ENCODE measurements at regions not wholly inside any gene's neighbourhood (a gene's known extent, or its start where the extent isn't known, plus 50 kb on each side); places are given as distances from the start of the nearest gene placed in this dataset.
"Not testable (repeated sequence)": the region's sequence is repeated elsewhere in the genome, so short reads cannot be mapped to it uniquely, and the experiment has no call there.

DNA sequence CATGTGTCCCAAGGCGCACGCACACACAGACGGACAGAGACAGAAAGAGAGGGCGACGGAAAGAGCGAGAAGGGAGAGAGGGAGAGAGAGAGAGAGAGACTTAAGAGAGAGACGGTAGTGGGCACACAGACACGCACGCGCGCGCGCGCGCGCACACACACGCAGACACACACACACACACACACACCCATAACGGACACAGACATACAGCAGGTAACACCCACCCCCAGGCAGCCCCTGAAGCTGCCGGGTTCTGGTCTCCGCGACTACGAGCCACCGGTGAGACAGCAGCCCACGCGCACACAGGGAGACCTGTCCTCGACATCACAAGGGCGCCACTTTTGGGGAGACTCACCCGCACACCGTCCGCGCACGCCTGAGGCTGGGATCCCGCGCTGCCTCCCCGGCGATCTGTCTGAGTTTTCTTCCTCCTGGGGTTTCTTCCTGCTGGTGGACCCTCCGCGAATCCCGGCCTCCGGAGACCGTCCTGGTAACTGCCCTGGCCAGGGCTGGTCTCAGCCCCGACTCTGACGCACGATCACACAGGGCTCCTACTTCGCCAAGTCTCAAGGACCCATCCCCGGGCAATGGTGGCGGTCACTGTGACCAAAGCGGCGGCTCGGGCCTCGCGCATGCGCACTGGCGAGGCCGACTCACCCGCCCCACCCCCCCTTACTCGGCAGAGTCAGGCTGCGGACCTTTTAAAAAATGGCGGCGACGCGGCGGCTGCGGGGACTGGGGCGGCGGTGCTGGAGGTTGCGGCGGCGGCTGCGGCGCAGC, 750.7 kb downstream of the SPATA31A1 start:
- TF ChIP-seq CTCF, POLR2A (IDR thresholded peaks at IDR 0.05): not testable (repeated sequence)

Data from esophagus squamous epithelium (tissue), 4 donors.